ENCODE measurements at regions not wholly inside any gene's neighbourhood (a gene's known extent, or its start where the extent isn't known, plus 50 kb on each side); places are given as distances from the start of the nearest gene placed in this dataset.

DNA sequence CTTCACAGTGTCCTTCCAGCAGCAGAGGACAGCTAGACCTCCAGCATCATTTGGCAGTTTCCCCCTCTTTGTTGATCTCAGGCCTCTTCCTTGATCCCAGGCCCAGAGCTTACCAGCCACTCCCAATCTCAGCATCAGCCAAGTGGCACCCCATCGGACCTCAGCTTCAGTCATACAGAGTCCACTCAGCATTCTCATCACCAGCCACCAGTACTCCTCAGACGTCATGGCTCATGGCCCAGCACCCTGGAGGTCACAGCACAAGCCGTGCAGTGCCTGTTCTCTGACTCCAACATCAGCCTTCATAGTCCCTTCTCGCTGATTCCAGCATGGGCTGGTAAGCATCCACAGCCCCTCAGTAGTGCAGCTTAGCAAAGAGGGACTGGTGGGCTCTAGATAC, 487.6 kb upstream of the DAB1 start:
- no peaks in the 10 kb centered on the region for H3K27me3 ChIP-seq (ENCODE audit: insufficient read depth, low read length)
- DNase-seq (ENCODE audit: insufficient read length, low spot score, missing footprints) = no peak
- no peaks in the 10 kb centered on the region for H4K20me1 ChIP-seq (ENCODE audit: insufficient read depth, low read length)
- H3K4me1 ChIP-seq (ENCODE audit: insufficient read depth, low read length) = no peaks in the 10 kb centered on the region
- no peak overlapping the region for H3K27ac ChIP-seq (ENCODE audit: low read depth, low read length)
- TF ChIP-seq, protein P1, sequence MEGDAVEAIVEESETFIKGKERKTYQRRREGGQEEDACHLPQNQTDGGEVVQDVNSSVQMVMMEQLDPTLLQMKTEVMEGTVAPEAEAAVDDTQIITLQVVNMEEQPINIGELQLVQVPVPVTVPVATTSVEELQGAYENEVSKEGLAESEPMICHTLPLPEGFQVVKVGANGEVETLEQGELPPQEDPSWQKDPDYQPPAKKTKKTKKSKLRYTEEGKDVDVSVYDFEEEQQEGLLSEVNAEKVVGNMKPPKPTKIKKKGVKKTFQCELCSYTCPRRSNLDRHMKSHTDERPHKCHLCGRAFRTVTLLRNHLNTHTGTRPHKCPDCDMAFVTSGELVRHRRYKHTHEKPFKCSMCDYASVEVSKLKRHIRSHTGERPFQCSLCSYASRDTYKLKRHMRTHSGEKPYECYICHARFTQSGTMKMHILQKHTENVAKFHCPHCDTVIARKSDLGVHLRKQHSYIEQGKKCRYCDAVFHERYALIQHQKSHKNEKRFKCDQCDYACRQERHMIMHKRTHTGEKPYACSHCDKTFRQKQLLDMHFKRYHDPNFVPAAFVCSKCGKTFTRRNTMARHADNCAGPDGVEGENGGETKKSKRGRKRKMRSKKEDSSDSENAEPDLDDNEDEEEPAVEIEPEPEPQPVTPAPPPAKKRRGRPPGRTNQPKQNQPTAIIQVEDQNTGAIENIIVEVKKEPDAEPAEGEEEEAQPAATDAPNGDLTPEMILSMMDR (IDR thresholded peaks at IDR 0.05; ENCODE audit: extremely low read depth, low read depth, low read length) = no peak
- H3K36me3 ChIP-seq (ENCODE audit: insufficient read depth, low read length) = no peaks in the 10 kb centered on the region
- H3K4me2 ChIP-seq (ENCODE audit: insufficient read depth, low read length) = no peak overlapping the region
- H2AFZ ChIP-seq (ENCODE audit: low read length) = no peak overlapping the region
- H3K79me2 ChIP-seq (ENCODE audit: insufficient read depth, low read length) = no peaks in the 10 kb centered on the region
- no peak overlapping the region for H3K4me3 ChIP-seq (ENCODE audit: insufficient read depth, low read length)
- H3K9me3 ChIP-seq (ENCODE audit: low read depth, low read length) = no peaks in the 10 kb centered on the region

DNA sequence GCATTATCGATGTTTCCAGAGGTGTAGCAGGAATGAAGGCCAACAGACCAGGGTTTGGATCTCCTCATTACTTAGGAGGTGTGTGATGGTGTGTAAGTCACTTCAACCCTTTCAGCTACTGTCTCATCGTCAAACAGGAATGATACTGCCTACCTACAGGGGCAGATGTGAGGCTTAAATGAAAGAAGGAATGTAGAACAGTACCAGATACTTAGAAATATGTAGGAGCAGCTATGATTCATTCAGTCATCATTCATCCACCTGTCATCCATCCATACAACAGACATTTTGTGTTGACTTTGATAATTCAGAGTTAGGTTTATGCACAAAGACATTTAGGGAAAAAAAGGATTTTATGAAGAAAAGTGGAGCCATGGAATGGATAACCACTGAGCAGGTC, 486.9 kb upstream of the DAB1 start:
- Histone ChIP-seq H4K20me1 (ENCODE audit: insufficient read depth, low read length) (no peaks in the 10 kb centered on the region), H3K4me1 (ENCODE audit: insufficient read depth, low read length) (no peaks in the 10 kb centered on the region), H3K4me3 (ENCODE audit: insufficient read depth, low read length) (no peak overlapping the region), H2AFZ (ENCODE audit: low read length) (no peak overlapping the region), H3K36me3 (ENCODE audit: insufficient read depth, low read length) (no peaks in the 10 kb centered on the region), H3K27ac (ENCODE audit: low read depth, low read length) (no peak overlapping the region), H3K79me2 (ENCODE audit: insufficient read depth, low read length) (no peaks in the 10 kb centered on the region), H3K4me2 (ENCODE audit: insufficient read depth, low read length) (no peak overlapping the region), H3K27me3 (ENCODE audit: insufficient read depth, low read length) (no peaks in the 10 kb centered on the region), H3K9me3 (ENCODE audit: low read depth, low read length) (no peaks in the 10 kb centered on the region)
- no peak for DNase-seq (ENCODE audit: insufficient read length, low spot score, missing footprints)
- TF ChIP-seq, protein P1 (IDR thresholded peaks at IDR 0.05; ENCODE audit: extremely low read depth, low read depth, low read length) = no peak

DNA sequence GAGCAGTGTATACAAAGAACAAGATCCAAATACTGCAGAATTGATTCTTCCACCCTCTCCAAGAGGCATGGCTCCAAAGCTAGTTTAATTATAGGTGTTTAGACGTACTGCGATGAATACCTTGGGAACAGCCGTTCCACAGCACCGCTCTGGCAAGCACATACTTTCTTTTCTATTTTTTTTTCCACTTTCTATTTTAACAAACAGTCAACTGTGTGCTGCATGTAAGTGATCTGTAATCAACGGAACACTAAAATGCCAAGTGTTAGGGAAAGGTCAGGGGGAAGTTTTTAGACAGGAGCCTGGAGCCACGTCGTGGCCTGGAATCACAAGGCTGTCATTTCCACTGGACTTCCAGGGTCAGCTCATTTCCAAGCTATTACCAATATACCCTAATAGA, 486.4 kb upstream of the DAB1 start:
- H3K36me3 ChIP-seq (ENCODE audit: insufficient read depth, low read length) = no peaks in the 10 kb centered on the region
- H3K27ac ChIP-seq (ENCODE audit: low read depth, low read length) = no peak overlapping the region
- no peak overlapping the region for H2AFZ ChIP-seq (ENCODE audit: low read length)
- H3K9me3 ChIP-seq (ENCODE audit: low read depth, low read length) = no peaks in the 10 kb centered on the region
- H3K4me1 ChIP-seq (ENCODE audit: insufficient read depth, low read length) = no peaks in the 10 kb centered on the region
- TF ChIP-seq, protein P1 (IDR thresholded peaks at IDR 0.05; ENCODE audit: extremely low read depth, low read depth, low read length) = no peak
- H3K4me2 ChIP-seq (ENCODE audit: insufficient read depth, low read length) = no peak overlapping the region
- no peaks in the 10 kb centered on the region for H3K27me3 ChIP-seq (ENCODE audit: insufficient read depth, low read length)
- H3K79me2 ChIP-seq (ENCODE audit: insufficient read depth, low read length) = no peaks in the 10 kb centered on the region
- no peak for DNase-seq (ENCODE audit: insufficient read length, low spot score, missing footprints)
- no peaks in the 10 kb centered on the region for H4K20me1 ChIP-seq (ENCODE audit: insufficient read depth, low read length)
- H3K4me3 ChIP-seq (ENCODE audit: insufficient read depth, low read length) = no peak overlapping the region

DNA sequence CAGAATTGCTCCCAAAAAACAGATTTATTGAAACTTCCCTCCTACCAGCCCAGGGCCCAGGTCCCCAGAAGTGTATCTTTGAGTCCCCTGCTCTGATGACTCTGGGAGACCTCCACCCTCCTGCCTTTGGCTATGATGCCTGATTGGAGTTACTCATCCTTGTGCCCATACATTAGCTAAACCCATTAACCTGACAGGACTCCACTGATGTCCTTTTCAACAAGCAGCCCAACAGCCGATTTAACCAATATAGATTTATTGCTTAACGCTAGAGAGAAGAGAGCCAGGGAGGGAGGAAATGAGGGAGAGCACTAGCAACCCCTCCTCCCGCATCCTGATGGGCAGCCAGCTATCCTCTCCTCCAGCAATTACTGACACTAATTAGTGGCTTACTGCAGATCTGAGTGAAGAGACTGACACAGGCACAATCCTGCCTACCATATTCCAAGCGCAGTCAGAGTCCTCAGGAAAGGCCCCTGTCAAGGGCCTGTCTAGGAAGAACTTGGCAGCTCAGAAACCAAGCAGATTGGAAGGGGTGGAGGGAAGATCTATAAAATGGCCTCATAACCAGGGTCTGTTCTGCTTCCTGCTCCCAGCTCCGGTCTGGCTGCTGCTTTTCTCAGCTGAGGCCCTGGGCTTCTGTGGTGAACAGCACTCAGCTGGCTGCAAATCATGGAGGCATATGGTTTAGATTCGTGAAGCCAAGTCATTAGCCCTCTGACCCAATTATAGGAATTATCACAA, 484.5 kb upstream of the DAB1 start:
- Histone ChIP-seq H3K36me3 (ENCODE audit: insufficient read depth, low read length) (no peaks in the 10 kb centered on the region), H3K27me3 (ENCODE audit: insufficient read depth, low read length) (no peaks in the 10 kb centered on the region), H2AFZ (ENCODE audit: low read length) (no peak overlapping the region), H3K79me2 (ENCODE audit: insufficient read depth, low read length) (no peaks in the 10 kb centered on the region), H3K4me1 (ENCODE audit: insufficient read depth, low read length) (no peaks in the 10 kb centered on the region), H4K20me1 (ENCODE audit: insufficient read depth, low read length) (no peaks in the 10 kb centered on the region), H3K9me3 (ENCODE audit: low read depth, low read length) (peaks cover 3% of the 10 kb centered on the region), H3K4me2 (ENCODE audit: insufficient read depth, low read length) (no peak overlapping the region), H3K4me3 (ENCODE audit: insufficient read depth, low read length) (no peak overlapping the region), H3K27ac (ENCODE audit: low read depth, low read length) (no peak overlapping the region)
- TF ChIP-seq, protein P1 (IDR thresholded peaks at IDR 0.05; ENCODE audit: extremely low read depth, low read depth, low read length) = no peak
- DNase-seq (ENCODE audit: insufficient read length, low spot score, missing footprints) = no peak
